ENCODE measurements at regions not wholly inside any gene's neighbourhood (a gene's known extent, or its start where the extent isn't known, plus 50 kb on each side); places are given as distances from the start of the nearest gene placed in this dataset.

DNA sequence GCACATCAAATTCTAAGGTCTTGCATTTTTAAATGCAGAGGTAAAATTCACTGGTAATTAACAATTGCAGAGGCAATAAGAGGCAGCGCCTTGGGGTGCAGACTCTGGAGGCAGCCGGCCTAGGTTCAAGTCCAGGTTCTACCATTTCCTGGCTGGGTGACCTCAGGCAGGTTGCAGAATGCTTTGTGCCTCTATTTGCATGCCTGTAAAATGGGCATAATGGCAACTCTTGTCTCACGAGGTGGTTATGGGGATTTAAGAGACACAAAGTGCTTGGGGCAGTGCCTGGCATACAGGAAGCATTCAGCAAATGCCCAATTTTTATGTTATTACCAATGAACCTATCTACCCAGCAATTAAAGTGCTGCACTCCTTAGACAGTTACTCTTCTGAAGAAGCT, 180.0 kb upstream of the LHX5 start:
- ChIA-PET POLR2A (no interaction called here), CTCF (no interaction called here)
- DNase-seq (ENCODE audit: low read depth in 1 of 2, low spot score in 1 of 2) (no peak), FAIRE-seq (no peak), ATAC-seq (no peak)
- TF ChIP-seq, protein P1, sequence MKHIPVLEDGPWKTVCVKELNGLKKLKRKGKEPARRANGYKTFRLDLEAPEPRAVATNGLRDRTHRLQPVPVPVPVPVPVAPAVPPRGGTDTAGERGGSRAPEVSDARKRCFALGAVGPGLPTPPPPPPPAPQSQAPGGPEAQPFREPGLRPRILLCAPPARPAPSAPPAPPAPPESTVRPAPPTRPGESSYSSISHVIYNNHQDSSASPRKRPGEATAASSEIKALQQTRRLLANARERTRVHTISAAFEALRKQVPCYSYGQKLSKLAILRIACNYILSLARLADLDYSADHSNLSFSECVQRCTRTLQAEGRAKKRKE (CRISPR knock-in tag; IDR thresholded peaks at IDR 0.05; ENCODE audit: low read depth): no peak
- no peak for TF ChIP-seq SMC3 (IDR thresholded peaks at IDR 0.05)
- no peak for TF ChIP-seq JUNB (IDR thresholded peaks at IDR 0.05)
- TF ChIP-seq KDM5A (IDR thresholded peaks at IDR 0.05): no peak
- Histone ChIP-seq H3K27ac (no peak overlapping the region), H3K4me1 (no peaks in the 10 kb centered on the region), H3K4me2 (no peak overlapping the region), H3K4me3 (no peak overlapping the region), H3K9me3 (peaks cover 19% of the 10 kb centered on the region)
- 31% methylated on average over 3 of the region's 3 CpGs for WGBS (ENCODE audit: missing lambda C conversion rate)

DNA sequence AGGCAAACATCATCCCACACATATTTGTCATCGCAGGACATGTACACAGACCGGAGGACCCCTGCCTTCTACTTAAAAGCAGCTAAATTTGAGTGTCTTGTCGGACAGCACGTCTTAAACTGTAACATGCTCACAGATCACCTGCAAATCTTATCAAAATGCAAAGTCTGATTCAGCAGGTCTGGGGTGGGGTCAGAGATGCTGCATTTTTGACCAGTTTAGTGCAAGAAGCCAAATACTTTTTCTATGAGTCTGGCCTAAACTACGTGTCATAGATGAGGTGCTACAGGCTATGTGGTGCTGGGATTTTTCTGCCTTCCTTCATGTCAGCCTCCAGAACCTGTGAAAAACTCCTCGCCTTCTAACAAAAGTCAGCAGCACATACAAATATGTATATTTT, 178.8 kb upstream of the LHX5 start:
- ATAC-seq (no peak), DNase-seq (ENCODE audit: low read depth in 1 of 2, low spot score in 1 of 2) (no peak), FAIRE-seq (no peak)
- Histone ChIP-seq H3K4me1 (no peaks in the 10 kb centered on the region), H3K9me3 (peaks cover 11% of the 10 kb centered on the region; the same call in 1 of the 3 replicates), H3K4me3 (no peak overlapping the region), H3K27ac (no peak overlapping the region), H3K4me2 (no peak overlapping the region)
- WGBS (ENCODE audit: missing lambda C conversion rate): 30% methylated on average over 6 of the region's 6 CpGs
- ChIA-PET CTCF (no interaction called here), POLR2A (no interaction called here)
- no peak for TF ChIP-seq POLR2AphosphoS2 (conservative IDR thresholded peaks at IDR 0.05; ENCODE audit: low read length)

DNA sequence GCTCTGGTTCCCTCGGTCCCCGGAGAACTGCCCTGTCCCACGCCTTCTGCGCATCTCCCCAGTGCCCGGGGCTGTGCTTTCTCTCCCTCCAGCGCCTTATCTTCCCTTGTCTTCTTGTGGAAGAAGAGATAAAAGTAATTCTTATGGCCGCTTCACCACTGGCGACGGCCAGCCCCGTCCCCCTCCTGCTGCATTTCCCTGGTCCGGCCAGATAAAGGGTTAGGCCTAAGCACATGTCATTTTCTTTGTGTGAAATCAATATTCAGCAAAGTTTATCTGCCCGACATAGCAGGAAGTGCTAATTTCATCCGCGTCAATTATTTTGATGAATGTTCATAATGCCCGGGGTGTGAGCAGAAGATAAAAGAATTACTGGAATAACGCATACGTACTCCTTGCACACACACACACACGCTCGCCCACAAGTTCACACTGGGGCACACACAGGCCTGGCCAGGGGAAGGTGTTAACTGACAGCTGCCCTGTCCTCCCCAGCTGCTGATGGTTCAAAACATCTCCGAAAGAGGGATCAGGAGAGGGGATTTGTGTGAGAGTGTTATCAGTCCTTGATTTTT, 177.7 kb upstream of the LHX5 start:
- FAIRE-seq: no peak
- H3K4me3 ChIP-seq: no peak overlapping the region
- 0 out of 3 replicates have a peak, but pooled peaks cover 4% of the 10 kb centered on the region for H3K9me3 ChIP-seq
- 83% methylated on average over 20 of the region's 20 CpGs for WGBS (ENCODE audit: missing lambda C conversion rate)
- POLR2A ChIA-PET: no interaction called here
- no peaks in the 10 kb centered on the region for H3K4me1 ChIP-seq
- TF ChIP-seq, protein P2, sequence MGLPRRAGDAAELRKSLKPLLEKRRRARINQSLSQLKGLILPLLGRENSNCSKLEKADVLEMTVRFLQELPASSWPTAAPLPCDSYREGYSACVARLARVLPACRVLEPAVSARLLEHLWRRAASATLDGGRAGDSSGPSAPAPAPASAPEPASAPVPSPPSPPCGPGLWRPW (IDR thresholded peaks at IDR 0.05): no peak
- TF ChIP-seq, protein P3, sequence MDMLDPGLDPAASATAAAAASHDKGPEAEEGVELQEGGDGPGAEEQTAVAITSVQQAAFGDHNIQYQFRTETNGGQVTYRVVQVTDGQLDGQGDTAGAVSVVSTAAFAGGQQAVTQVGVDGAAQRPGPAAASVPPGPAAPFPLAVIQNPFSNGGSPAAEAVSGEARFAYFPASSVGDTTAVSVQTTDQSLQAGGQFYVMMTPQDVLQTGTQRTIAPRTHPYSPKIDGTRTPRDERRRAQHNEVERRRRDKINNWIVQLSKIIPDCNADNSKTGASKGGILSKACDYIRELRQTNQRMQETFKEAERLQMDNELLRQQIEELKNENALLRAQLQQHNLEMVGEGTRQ (IDR thresholded peaks at IDR 0.05): no peak
- TF ChIP-seq MAFK (IDR thresholded peaks at IDR 0.05; ENCODE audit: partially characterized antibody): no peak
- TF ChIP-seq RARB (CRISPR knock-in tag; IDR thresholded peaks at IDR 0.05): no peak
- TF ChIP-seq, protein P4, sequence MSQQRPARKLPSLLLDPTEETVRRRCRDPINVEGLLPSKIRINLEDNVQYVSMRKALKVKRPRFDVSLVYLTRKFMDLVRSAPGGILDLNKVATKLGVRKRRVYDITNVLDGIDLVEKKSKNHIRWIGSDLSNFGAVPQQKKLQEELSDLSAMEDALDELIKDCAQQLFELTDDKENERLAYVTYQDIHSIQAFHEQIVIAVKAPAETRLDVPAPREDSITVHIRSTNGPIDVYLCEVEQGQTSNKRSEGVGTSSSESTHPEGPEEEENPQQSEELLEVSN (IDR thresholded peaks at IDR 0.05; ENCODE audit: borderline replicate concordance, low read depth): no peak
- TF ChIP-seq GATA3 (IDR thresholded peaks at IDR 0.05; ENCODE audit: borderline replicate concordance): no peak
- TF ChIP-seq, protein P5, sequence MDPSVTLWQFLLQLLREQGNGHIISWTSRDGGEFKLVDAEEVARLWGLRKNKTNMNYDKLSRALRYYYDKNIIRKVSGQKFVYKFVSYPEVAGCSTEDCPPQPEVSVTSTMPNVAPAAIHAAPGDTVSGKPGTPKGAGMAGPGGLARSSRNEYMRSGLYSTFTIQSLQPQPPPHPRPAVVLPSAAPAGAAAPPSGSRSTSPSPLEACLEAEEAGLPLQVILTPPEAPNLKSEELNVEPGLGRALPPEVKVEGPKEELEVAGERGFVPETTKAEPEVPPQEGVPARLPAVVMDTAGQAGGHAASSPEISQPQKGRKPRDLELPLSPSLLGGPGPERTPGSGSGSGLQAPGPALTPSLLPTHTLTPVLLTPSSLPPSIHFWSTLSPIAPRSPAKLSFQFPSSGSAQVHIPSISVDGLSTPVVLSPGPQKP (IDR thresholded peaks at IDR 0.05; ENCODE audit: low read depth, low read length): no peak
- no peak for TF ChIP-seq PHF8 (IDR thresholded peaks at IDR 0.05; ENCODE audit: borderline replicate concordance, low read depth)
- TF ChIP-seq, protein P6, sequence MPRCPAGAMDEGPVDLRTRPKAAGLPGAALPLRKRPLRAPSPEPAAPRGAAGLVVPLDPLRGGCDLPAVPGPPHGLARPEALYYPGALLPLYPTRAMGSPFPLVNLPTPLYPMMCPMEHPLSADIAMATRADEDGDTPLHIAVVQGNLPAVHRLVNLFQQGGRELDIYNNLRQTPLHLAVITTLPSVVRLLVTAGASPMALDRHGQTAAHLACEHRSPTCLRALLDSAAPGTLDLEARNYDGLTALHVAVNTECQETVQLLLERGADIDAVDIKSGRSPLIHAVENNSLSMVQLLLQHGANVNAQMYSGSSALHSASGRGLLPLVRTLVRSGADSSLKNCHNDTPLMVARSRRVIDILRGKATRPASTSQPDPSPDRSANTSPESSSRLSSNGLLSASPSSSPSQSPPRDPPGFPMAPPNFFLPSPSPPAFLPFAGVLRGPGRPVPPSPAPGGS (IDR thresholded peaks at IDR 0.05): no peak
- TF ChIP-seq ZNF302 (CRISPR knock-in tag; IDR thresholded peaks at IDR 0.05): no peak
- TF ChIP-seq, protein P7, sequence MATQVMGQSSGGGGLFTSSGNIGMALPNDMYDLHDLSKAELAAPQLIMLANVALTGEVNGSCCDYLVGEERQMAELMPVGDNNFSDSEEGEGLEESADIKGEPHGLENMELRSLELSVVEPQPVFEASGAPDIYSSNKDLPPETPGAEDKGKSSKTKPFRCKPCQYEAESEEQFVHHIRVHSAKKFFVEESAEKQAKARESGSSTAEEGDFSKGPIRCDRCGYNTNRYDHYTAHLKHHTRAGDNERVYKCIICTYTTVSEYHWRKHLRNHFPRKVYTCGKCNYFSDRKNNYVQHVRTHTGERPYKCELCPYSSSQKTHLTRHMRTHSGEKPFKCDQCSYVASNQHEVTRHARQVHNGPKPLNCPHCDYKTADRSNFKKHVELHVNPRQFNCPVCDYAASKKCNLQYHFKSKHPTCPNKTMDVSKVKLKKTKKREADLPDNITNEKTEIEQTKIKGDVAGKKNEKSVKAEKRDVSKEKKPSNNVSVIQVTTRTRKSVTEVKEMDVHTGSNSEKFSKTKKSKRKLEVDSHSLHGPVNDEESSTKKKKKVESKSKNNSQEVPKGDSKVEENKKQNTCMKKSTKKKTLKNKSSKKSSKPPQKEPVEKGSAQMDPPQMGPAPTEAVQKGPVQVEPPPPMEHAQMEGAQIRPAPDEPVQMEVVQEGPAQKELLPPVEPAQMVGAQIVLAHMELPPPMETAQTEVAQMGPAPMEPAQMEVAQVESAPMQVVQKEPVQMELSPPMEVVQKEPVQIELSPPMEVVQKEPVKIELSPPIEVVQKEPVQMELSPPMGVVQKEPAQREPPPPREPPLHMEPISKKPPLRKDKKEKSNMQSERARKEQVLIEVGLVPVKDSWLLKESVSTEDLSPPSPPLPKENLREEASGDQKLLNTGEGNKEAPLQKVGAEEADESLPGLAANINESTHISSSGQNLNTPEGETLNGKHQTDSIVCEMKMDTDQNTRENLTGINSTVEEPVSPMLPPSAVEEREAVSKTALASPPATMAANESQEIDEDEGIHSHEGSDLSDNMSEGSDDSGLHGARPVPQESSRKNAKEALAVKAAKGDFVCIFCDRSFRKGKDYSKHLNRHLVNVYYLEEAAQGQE (IDR thresholded peaks at IDR 0.05): no peak
- no peak for TF ChIP-seq EHF (CRISPR knock-in tag; IDR thresholded peaks at IDR 0.05)
- no peak overlapping the region for H3K4me2 ChIP-seq
- no peak overlapping the region for H3K27ac ChIP-seq
- ATAC-seq: no peak
- no peak for DNase-seq (ENCODE audit: low read depth in 1 of 2, low spot score in 1 of 2)
- CTCF ChIA-PET: interaction anchor here (1.7 kb wide), 1 partner anchor 187 kb away, joined by 7 read pairs; no protein-coding TSS in a partner anchor
